SK-N-SH (cell line): ENCODE measurements at regions not wholly inside any gene's neighbourhood (a gene's known extent, or its start where the extent isn't known, plus 50 kb on each side); places are given as distances from the start of the nearest gene placed in this dataset.

ENCODE experiments used
- CTCF ChIA-PET: fragments of 300-600, 350-600 bp; formaldehyde crosslinking; extraction: SDS; loops from one replicate; lab custom pipeline; 2021; lab: Yijun Ruan, JAX
- POLR2A ChIA-PET: fragments of 350-600 bp; sonication (Branson Sonifier 250); formaldehyde crosslinking; extraction: SDS; loops from one replicate; lab custom pipeline; 2020; ENCODE audit warnings: antibody characterized with exemption, inconsistent platforms; lab: Yijun Ruan, JAX
- DNase-seq: peaks from one replicate; pipeline ENCODE4 v3.0.0; 2012
- H2AFZ ChIP-seq: fragments of 200-600 bp; sonication (generic); 2 replicates; pipeline ENCODE4 v1.8.1; 2016; ENCODE audit warnings: antibody characterized with exemption, mild to moderate bottlenecking, low read depth
- H3F3A ChIP-seq: fragments of 200-600 bp; sonication (generic); replicated peaks from 2 replicates; pipeline ENCODE3; 2016; ENCODE audit warnings: antibody characterized with exemption, mild to moderate bottlenecking; ENCODE audit not compliant: insufficient read depth
- H3K27ac ChIP-seq, 2 experiments: fragments of 200-500 bp in 1 of 2; fragments of 200-600 bp in 1 of 2; sonication (Bioruptor generic) in 1 of 2; sonication (generic), shearing (Covaris generic) in 1 of 2; 2 replicates each; pipeline versions ENCODE4 v1.5.1 to v1.6.1; 2014 to 2016; ENCODE audit warnings: low read depth in 2 of 2, inconsistent platforms in 1 of 2, low read length in 1 of 2, mild to moderate bottlenecking in 1 of 2, mixed read lengths in 1 of 2
- H3K27me3 ChIP-seq: fragments of 200-600 bp; sonication (generic), shearing (Covaris generic); 2 replicates; pipeline ENCODE4 v1.6.1; 2016; ENCODE audit warnings: mixed run types; ENCODE audit not compliant: insufficient read depth
- H3K36me3 ChIP-seq, 2 experiments: fragments of 200-500 bp in 1 of 2; fragments of 200-600 bp in 1 of 2; sonication (Bioruptor generic) in 1 of 2; sonication (generic) in 1 of 2; replicated peaks in 1 of 2; 2 replicates each; pipeline versions ENCODE3 to v1.5.1; 2014 to 2016; ENCODE audit warnings: low read length in 1 of 2, mild to moderate bottlenecking in 1 of 2; ENCODE audit not compliant: insufficient read depth in 2 of 2, control insufficient read depth in 1 of 2
- H3K4me1 ChIP-seq, 2 experiments: fragments of 200-500 bp in 1 of 2; fragments of 200-600 bp in 1 of 2; sonication (Bioruptor generic) in 1 of 2; sonication (generic), shearing (Covaris generic) in 1 of 2; 2 replicates each; pipeline versions ENCODE4 v1.5.1 to v1.6.1; 2014 to 2016; ENCODE audit warnings: low read depth in 1 of 2, low read length in 1 of 2, mixed run types in 1 of 2; ENCODE audit not compliant: insufficient read depth in 2 of 2, control insufficient read depth in 1 of 2
- H3K4me2 ChIP-seq: fragments of 200-600 bp; sonication (generic), shearing (Covaris generic); 2 replicates; pipeline ENCODE4 v1.6.1; 2017; ENCODE audit warnings: mixed run types
- H3K4me3 ChIP-seq, 2 experiments: fragments of 200-500 bp in 1 of 2; fragments of 200-600 bp in 1 of 2; sonication (Bioruptor generic) in 1 of 2; sonication (generic), shearing (Covaris generic) in 1 of 2; 2 replicates each; pipeline versions ENCODE4 v1.5.1 to v1.8.1; 2014 to 2016; ENCODE audit warnings: low read depth in 2 of 2, inconsistent platforms in 1 of 2, low read length in 1 of 2, mild to moderate bottlenecking in 1 of 2, mixed read lengths in 1 of 2, moderate library complexity in 1 of 2
- H3K79me2 ChIP-seq: fragments of 200-600 bp; sonication (generic); 2 replicates; pipeline ENCODE4 v1.8.1; 2017; ENCODE audit warnings: mild to moderate bottlenecking; ENCODE audit not compliant: insufficient read depth
- H3K9ac ChIP-seq: fragments of 200-600 bp; sonication (generic); 2 replicates; pipeline ENCODE4 v1.6.1; 2017; ENCODE audit warnings: mixed run types
- H3K9me2 ChIP-seq: fragments of 200-600 bp; sonication (generic); 2 replicates; pipeline ENCODE4 v1.6.1; 2017; ENCODE audit warnings: mixed run types
- H3K9me3 ChIP-seq: fragments of 200-600 bp; sonication (generic); 2 replicates; pipeline ENCODE4 v1.6.1; 2017; ENCODE audit warnings: mixed run types, mild to moderate bottlenecking, moderate library complexity
- H4K20me1 ChIP-seq: fragments of 200-600 bp; sonication (generic); 2 replicates; pipeline ENCODE4 v1.6.1; 2017; ENCODE audit warnings: mild to moderate bottlenecking, mixed run types; ENCODE audit not compliant: insufficient read depth
- CTCF ChIP-seq: fragments of 200-600 bp; sonication (generic); IDR thresholded peaks from 2 replicates; pipeline ENCODE4 v1.6.1; 2017; ENCODE audit warnings: antibody characterized with exemption, mild to moderate bottlenecking, moderate library complexity
- EZH2phosphoT487 ChIP-seq: fragments of 200-600 bp; sonication (generic); IDR thresholded peaks from 2 replicates; pipeline ENCODE4 v1.6.1; 2017; ENCODE audit warnings: low read depth, mixed run types, mild to moderate bottlenecking, antibody characterized with exemption, moderate library complexity, borderline replicate concordance
- GABPA ChIP-seq: IDR thresholded peaks from 2 replicates; pipeline ENCODE4 v1.4.0; 2012; ENCODE audit warnings: low read depth, mild to moderate bottlenecking
- GATA2 ChIP-seq: sonication (generic); formaldehyde crosslinking; IDR thresholded peaks from 2 replicates; pipeline ENCODE4 v1.5.0; 2020; ENCODE audit warnings: mild to moderate bottlenecking, missing genetic modification reagents
- MEF2A ChIP-seq: IDR thresholded peaks from 2 replicates; pipeline ENCODE4 v1.4.0; 2012; ENCODE audit warnings: low read depth, borderline replicate concordance
- NFIC ChIP-seq: IDR thresholded peaks from 2 replicates; pipeline ENCODE4 v1.4.0; 2012; ENCODE audit warnings: borderline replicate concordance
- PBX3 ChIP-seq: IDR thresholded peaks from 2 replicates; pipeline ENCODE4; 2012
- POLR2AphosphoS5 ChIP-seq: IDR thresholded peaks from 2 replicates; pipeline ENCODE4 v1.6.1; 2012; ENCODE audit warnings: low read depth, low read length
- RCOR1 ChIP-seq: fragments of 150-350 bp; IDR thresholded peaks from 2 replicates; pipeline ENCODE4 v1.6.1; 2017; ENCODE audit warnings: antibody characterized with exemption, low read length
- RFX5 ChIP-seq: IDR thresholded peaks from 2 replicates; pipeline ENCODE4 v1.6.1; 2012; ENCODE audit warnings: mild to moderate bottlenecking, improper control_type of control experiment, low read length
- RXRA ChIP-seq: IDR thresholded peaks from 2 replicates; pipeline ENCODE4 v1.4.0; 2012; ENCODE audit warnings: low read depth, mild to moderate bottlenecking, borderline replicate concordance
- SIN3A ChIP-seq: IDR thresholded peaks from 2 replicates; pipeline ENCODE4 v1.6.1; 2012; ENCODE audit warnings: low read depth, mild to moderate bottlenecking, low read length, moderate library complexity, borderline replicate concordance
- TAF1 ChIP-seq: IDR thresholded peaks from 2 replicates; pipeline ENCODE4 v1.6.1; 2012; ENCODE audit warnings: low read depth, mild to moderate bottlenecking, low read length, moderate library complexity, borderline replicate concordance
- YY1 ChIP-seq: IDR thresholded peaks from 2 replicates; pipeline ENCODE4 v1.4.0; 2012; ENCODE audit warnings: low read depth, mild to moderate bottlenecking
- WGBS: methylation state at CpG from one replicate; pipeline ENCODE4 v1.1.6; 2017; ENCODE audit warnings: low lambda C conversion rate; 5-methylcytosine and 5-hydroxymethylcytosine counted together

DNA sequence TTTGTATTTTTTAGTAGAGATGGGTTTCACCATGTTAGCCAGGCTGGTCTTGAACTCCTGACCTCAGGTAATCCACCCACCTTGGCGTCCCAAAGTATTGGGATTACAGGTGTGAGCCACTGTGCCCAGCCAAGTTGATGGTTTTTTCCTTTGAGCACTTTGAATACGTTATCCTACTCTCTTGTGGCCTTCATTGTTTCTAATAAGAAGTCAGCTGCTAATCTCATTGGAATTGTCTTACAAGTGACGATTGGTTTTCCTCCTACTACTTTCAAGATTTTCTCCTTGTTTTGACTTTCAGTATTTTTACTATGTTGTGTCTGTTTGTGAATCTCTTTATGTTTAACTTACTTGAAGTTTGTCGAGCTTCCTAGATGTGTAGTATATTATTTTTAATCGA lies 88.5 kb downstream of the TMEM200C start:
- ChIA-PET POLR2A (no interaction called here), CTCF (no interaction called here)
- no peak overlapping the region for H3K4me3 ChIP-seq
- 14% methylated on average over 5 of the region's 5 CpGs for WGBS
- H3K9ac ChIP-seq: no peak overlapping the region
- H3K9me3 ChIP-seq: 0 out of 2 replicates have a peak, but pooled peaks cover under 1% of the 10 kb centered on the region
- TF ChIP-seq GATA2 (CRISPR knock-in tag) (no peak), NFIC (no peak), RFX5 (no peak), CTCF (no peak), YY1 (no peak), EZH2phosphoT487 (no peak), RXRA (no peak), PBX3 (no peak), TAF1 (no peak), RCOR1 (no peak)
- no peaks in the 10 kb centered on the region for H3K36me3 ChIP-seq
- no peaks in the 10 kb centered on the region for H3K27me3 ChIP-seq
- H4K20me1 ChIP-seq: no peaks in the 10 kb centered on the region
- H3F3A ChIP-seq: no peaks in the 10 kb centered on the region
- H3K27ac ChIP-seq: no peak overlapping the region
- H3K79me2 ChIP-seq: no peaks in the 10 kb centered on the region
- DNase-seq: no peak
- no peak overlapping the region for H3K4me2 ChIP-seq
- H2AFZ ChIP-seq: no peak overlapping the region
- no peaks in the 10 kb centered on the region for H3K9me2 ChIP-seq
- H3K4me1 ChIP-seq: no peaks in the 10 kb centered on the region

DNA sequence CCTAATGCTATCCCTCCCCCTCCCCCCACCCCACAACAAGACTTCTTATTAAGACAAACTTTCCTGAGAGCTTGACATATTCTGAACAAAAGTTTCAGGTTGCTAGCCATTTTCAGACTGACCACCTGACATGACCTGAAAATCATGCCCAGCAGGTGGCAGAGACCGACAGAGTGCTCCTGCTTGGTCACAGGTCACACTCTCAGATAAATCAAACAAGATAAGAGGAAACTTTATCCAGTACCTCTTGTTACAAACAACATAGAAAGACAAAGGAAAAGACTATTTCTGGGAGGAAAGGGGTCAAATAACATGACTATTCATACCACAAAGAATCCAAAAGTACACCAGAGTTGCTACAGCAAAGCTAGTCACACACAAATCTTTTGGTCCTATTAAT lies 107.4 kb downstream of the TMEM200C start:
- TF ChIP-seq MEF2A (no peak), GABPA (no peak), POLR2AphosphoS5 (no peak), SIN3A (no peak)
- no peak overlapping the region for H3K9ac ChIP-seq
- H2AFZ ChIP-seq: no peak overlapping the region
- no peaks in the 10 kb centered on the region for H3K9me2 ChIP-seq
- H4K20me1 ChIP-seq: no peaks in the 10 kb centered on the region
- no peaks in the 10 kb centered on the region for H3K79me2 ChIP-seq
- H3K27ac ChIP-seq: no peak overlapping the region
- no peaks in the 10 kb centered on the region for H3K27me3 ChIP-seq
- H3K9me3 ChIP-seq: no peaks in the 10 kb centered on the region
- no peak for DNase-seq
- H3K4me3 ChIP-seq: no peak overlapping the region
- ChIA-PET CTCF (no interaction called here), POLR2A (no interaction called here)
- H3K36me3 ChIP-seq: no peaks in the 10 kb centered on the region
- H3K4me1 ChIP-seq: no peaks in the 10 kb centered on the region
- H3K4me2 ChIP-seq: no peak overlapping the region
- 0% methylated on average over 1 of the region's 1 CpG for WGBS
- H3F3A ChIP-seq: no peaks in the 10 kb centered on the region
